GM19193 (cell line): ENCODE measurements at regions not wholly inside any gene's neighbourhood (a gene's known extent, or its start where the extent isn't known, plus 50 kb on each side); places are given as distances from the start of the nearest gene placed in this dataset.

Experiments
- POLR2A ChIP-seq: IDR thresholded peaks from 4 replicates; pipeline ENCODE4 v1.6.1; 2011; ENCODE audit not compliant: insufficient read depth, insufficient read length; ENCODE audit errors: extremely low read depth

GRCh38 chr5:163658702-163659567, 153.5 kb downstream of the MAT2B start:
- no peak for TF ChIP-seq POLR2A

GRCh38 chr5:163659568-163659902, 154.1 kb downstream of the MAT2B start:
- TF ChIP-seq POLR2A: no peak

GRCh38 chr5:163660486-163660885, 155.1 kb downstream of the MAT2B start:
- no peak for TF ChIP-seq POLR2A

GRCh38 chr5:163661360-163661759, 155.9 kb downstream of the MAT2B start:
- TF ChIP-seq POLR2A: no peak

- no peak for TF ChIP-seq POLR2A
Observed at GRCh38 chr5:163670036-163670435, 164.6 kb downstream of the MAT2B start.

- no peak for TF ChIP-seq POLR2A
Observed at GRCh38 chr5:163677092-163677491, 171.7 kb downstream of the MAT2B start.

- TF ChIP-seq POLR2A: no peak
Observed at GRCh38 chr5:163682234-163682633, 176.8 kb downstream of the MAT2B start.

GRCh38 chr5:163687414-163687813, 182.0 kb downstream of the MAT2B start:
- TF ChIP-seq POLR2A: no peak

GRCh38 chr5:163692091-163692490, 186.7 kb downstream of the MAT2B start:
- TF ChIP-seq POLR2A: no peak

- TF ChIP-seq POLR2A: no peak
Observed at GRCh38 chr5:163695830-163696578, 190.6 kb downstream of the MAT2B start.

- no peak for TF ChIP-seq POLR2A
Observed at GRCh38 chr5:163696579-163696887, 191.1 kb downstream of the MAT2B start.

GRCh38 chr5:163706053-163706771, 200.8 kb downstream of the MAT2B start:
- no peak for TF ChIP-seq POLR2A

GRCh38 chr5:163712011-163712410, 206.6 kb downstream of the MAT2B start:
- no peak for TF ChIP-seq POLR2A

GRCh38 chr5:163718272-163718671, 212.9 kb downstream of the MAT2B start:
- TF ChIP-seq POLR2A: no peak

- TF ChIP-seq POLR2A: no peak
Observed at GRCh38 chr5:163724305-163724704, 218.9 kb downstream of the MAT2B start.
